Lower lobe of right lung (tissue), 2 donors: ENCODE measurements at regions not wholly inside any gene's neighbourhood (a gene's known extent, or its start where the extent isn't known, plus 50 kb on each side); places are given as distances from the start of the nearest gene placed in this dataset.

Source experiments
- ATAC-seq, 2 donors: fragments of 200-7000 bp; cut with Tn5 transposase; one replicate each; pipeline ENCODE4 v1.9.1; 2020 to 2022; ENCODE audit warnings: mild to moderate bottlenecking in 2 of 2, moderate library complexity in 2 of 2
- DNase-seq: peaks from one replicate; pipeline ENCODE4 v3.0.0-alpha.2; 2020
- H3K27ac ChIP-seq: fragments of 200-600 bp; one replicate; pipeline ENCODE4 v1.8.0; 2022
- H3K27me3 ChIP-seq: fragments of 200-600 bp; one replicate; pipeline ENCODE4 v1.8.0; 2022; ENCODE audit warnings: low read depth
- H3K36me3 ChIP-seq: fragments of 200-600 bp; one replicate; pipeline ENCODE4 v1.8.0; 2022; ENCODE audit warnings: mild to moderate bottlenecking
- H3K4me1 ChIP-seq: fragments of 200-600 bp; one replicate; pipeline ENCODE4 v1.8.0; 2022
- H3K4me3 ChIP-seq: fragments of 200-600 bp; one replicate; pipeline ENCODE4 v1.8.0; 2022; ENCODE audit warnings: mild to moderate bottlenecking
- H3K9me3 ChIP-seq: fragments of 200-600 bp; one replicate; pipeline ENCODE4 v1.8.0; 2022
- CTCF ChIP-seq: fragments of 200-600 bp; IDR thresholded peaks from one replicate; pipeline ENCODE4 v1.8.0; 2022; ENCODE audit warnings: antibody characterized with exemption, mild to moderate bottlenecking
- intact Hi-C: fragments of 100-400 bp; cut with DNase I; formaldehyde crosslinking; loops from one replicate; pipeline ENCODE4 v1.11.0; 2022
- donor health status: DM: no; HTN: yes; CAD: no; lungs with severe emphysema.

- Histone ChIP-seq H3K27ac (no peak overlapping the region), H3K27me3 (no peaks in the 10 kb centered on the region), H3K9me3 (no peaks in the 10 kb centered on the region), H3K4me3 (no peak overlapping the region), H3K36me3 (no peaks in the 10 kb centered on the region), H3K4me1 (no peaks in the 10 kb centered on the region)
- no peak for ATAC-seq
- no peak for TF ChIP-seq CTCF
- intact Hi-C loops, result no loop called here
- DNase-seq, result no peak
These were observed 103.7 kb upstream of the LRIG1 start for GRCh38 chr3:66604481-66604880.

- no peaks in the 10 kb centered on the region for H3K36me3 ChIP-seq
- DNase-seq (no peak), ATAC-seq (no peak)
- H3K27me3 ChIP-seq, result no peaks in the 10 kb centered on the region
- H3K27ac ChIP-seq, result no peak overlapping the region
- no peaks in the 10 kb centered on the region for H3K4me1 ChIP-seq
- H3K9me3 ChIP-seq, result no peaks in the 10 kb centered on the region
- TF ChIP-seq CTCF, result no peak
- no peak overlapping the region for H3K4me3 ChIP-seq
- intact Hi-C loops, result no loop called here
These were observed 105.3 kb upstream of the LRIG1 start for GRCh38 chr3:66606126-66606525.

- Histone ChIP-seq H3K27me3 (no peaks in the 10 kb centered on the region), H3K9me3 (no peaks in the 10 kb centered on the region), H3K4me1 (no peaks in the 10 kb centered on the region), H3K27ac (no peak overlapping the region), H3K4me3 (no peak overlapping the region), H3K36me3 (no peaks in the 10 kb centered on the region)
- ATAC-seq, result no peak
- intact Hi-C loops, result no loop called here
- DNase-seq, result no peak
- TF ChIP-seq CTCF, result no peak
These were observed 106.0 kb upstream of the LRIG1 start for GRCh38 chr3:66606868-66607267.

- intact Hi-C loops, result no loop called here
- no peak for TF ChIP-seq CTCF
- DNase-seq, result no peak
- no peak for ATAC-seq
- Histone ChIP-seq H3K9me3 (no peaks in the 10 kb centered on the region), H3K36me3 (no peaks in the 10 kb centered on the region), H3K4me1 (no peaks in the 10 kb centered on the region), H3K4me3 (no peak overlapping the region), H3K27me3 (no peaks in the 10 kb centered on the region), H3K27ac (no peak overlapping the region)
These were observed 109.1 kb upstream of the LRIG1 start for GRCh38 chr3:66609660-66610561.

- Histone ChIP-seq H3K4me1 (no peaks in the 10 kb centered on the region), H3K9me3 (no peaks in the 10 kb centered on the region), H3K36me3 (no peaks in the 10 kb centered on the region), H3K27ac (no peak overlapping the region), H3K4me3 (no peak overlapping the region), H3K27me3 (no peaks in the 10 kb centered on the region)
- DNase-seq (no peak), ATAC-seq (no peak)
- TF ChIP-seq CTCF, result no peak
- intact Hi-C loops, result no loop called here
These were observed 109.7 kb upstream of the LRIG1 start for GRCh38 chr3:66610562-66610909.
